Kidney (tissue), 13 donors: ENCODE measurements at regions not wholly inside any gene's neighbourhood (a gene's known extent, or its start where the extent isn't known, plus 50 kb on each side); places are given as distances from the start of the nearest gene placed in this dataset.

Source experiments
- DNase-seq, 5 donors: peaks; one replicate each; pipeline ENCODE4 v3.0.0-alpha.2; 2013 to 2020
- FAIRE-seq: peaks from 2 replicates; lab custom pipeline; 2012; peaks lifted over from hg19 to GRCh38; lab: Jason Lieb, UNC
- H3K27ac ChIP-seq, 2 donors: one replicate each; pipeline ENCODE4 v1.7.0; 2013; ENCODE audit warnings: low read depth in 2 of 2, low read length in 2 of 2, inconsistent platforms in 1 of 2
- H3K27me3 ChIP-seq: one replicate; pipeline ENCODE4 v1.7.1; 2013; ENCODE audit warnings: low read length, inconsistent platforms; ENCODE audit not compliant: control insufficient read depth, insufficient read depth
- H3K36me3 ChIP-seq, 3 donors: one replicate each; pipeline versions ENCODE4 v1.7.0 to v1.7.1; 2013; ENCODE audit warnings: low read length in 3 of 3, control low read depth in 1 of 3, inconsistent platforms in 1 of 3; ENCODE audit not compliant: insufficient read depth in 3 of 3, control insufficient read depth in 2 of 3
- H3K4me1 ChIP-seq, 3 donors: one replicate each; pipeline versions ENCODE4 v1.7.0 to v1.7.1; 2013; ENCODE audit warnings: low read length in 3 of 3, inconsistent platforms in 1 of 3, low read depth in 1 of 3; ENCODE audit not compliant: control insufficient read depth in 2 of 3, insufficient read depth in 2 of 3
- H3K4me3 ChIP-seq, 3 donors: one replicate each; pipeline versions ENCODE4 v1.7.0 to v1.8.1; 2013; ENCODE audit warnings: low read length in 3 of 3, control low read depth in 1 of 3, inconsistent platforms in 1 of 3
- H3K9ac ChIP-seq, 3 donors: one replicate each; pipeline versions ENCODE4 v1.7.0 to v1.7.1; 2013; ENCODE audit warnings: low read length in 3 of 3, control low read depth in 1 of 3, inconsistent platforms in 1 of 3
- H3K9me3 ChIP-seq, 3 donors: one replicate each; pipeline versions ENCODE4 v1.7.0 to v1.7.1; 2013; ENCODE audit warnings: low read length in 3 of 3, control low read depth in 1 of 3, inconsistent platforms in 1 of 3; ENCODE audit not compliant: control insufficient read depth in 2 of 3, insufficient read depth in 1 of 3
- CTCF ChIP-seq: IDR thresholded peaks from 3 replicates; pipeline ENCODE4 v1.5.1; 2012; ENCODE audit warnings: mild to moderate bottlenecking, moderate library complexity, borderline replicate concordance; ENCODE audit not compliant: insufficient read depth; ENCODE audit errors: extremely low read depth
- intact Hi-C: fragments of 100-400 bp; cut with DNase I; formaldehyde crosslinking; loops from one replicate; pipeline ENCODE4 v1.11.1; 2022
- donor health status: control.
- donor health status: control.
- donor health status: control.
- donor health status: control.
- donor health status: control.
- donor health status: DM: yes; HTN: yes; CAD: no.
- donor health status: Normal renal cell carcinoma (clear cell type).

DNA sequence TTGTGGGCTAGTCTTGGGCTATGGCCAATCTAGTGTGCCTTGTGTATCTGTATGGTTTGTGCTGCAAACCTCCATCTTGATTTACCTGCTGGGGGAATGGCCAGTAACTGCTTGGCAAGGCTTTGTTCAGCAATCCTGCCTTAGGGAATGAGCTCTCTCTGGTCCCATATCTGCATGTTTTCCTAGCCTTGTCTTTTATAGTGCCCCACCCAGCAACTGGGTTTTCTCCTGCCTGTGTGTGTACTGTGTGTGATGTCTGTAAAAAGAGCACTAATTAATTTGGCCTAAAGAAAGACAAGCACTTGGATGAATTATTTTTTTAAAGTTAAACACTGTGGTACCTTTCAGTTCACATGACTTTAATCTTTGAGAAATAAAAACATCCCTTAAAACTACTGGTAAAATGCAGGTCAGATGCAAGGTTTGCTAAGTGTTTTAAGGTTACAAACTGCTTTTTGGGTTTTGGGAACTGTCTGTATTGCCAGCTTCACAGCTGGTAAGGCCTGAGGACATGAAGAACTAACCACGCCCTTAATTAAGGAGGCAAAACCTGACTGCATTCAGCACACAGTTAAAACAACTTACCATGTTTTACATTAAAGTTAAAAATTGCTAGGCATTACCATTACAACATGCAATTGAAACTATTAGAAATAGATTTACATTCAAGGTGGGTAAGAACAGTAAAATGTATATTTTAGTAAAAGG is 1169.2 kb downstream of the OTOL1 start:
- H3K36me3 ChIP-seq: no peaks in the 10 kb centered on the region
- H3K4me1 ChIP-seq: no peaks in the 10 kb centered on the region
- TF ChIP-seq CTCF: no peak
- H3K4me3 ChIP-seq: no peak overlapping the region
- no peaks in the 10 kb centered on the region for H3K9me3 ChIP-seq
- no peak for FAIRE-seq
- no peak overlapping the region for H3K9ac ChIP-seq
- DNase-seq: no peak
- intact Hi-C loops: no loop called here
- no peak overlapping the region for H3K27ac ChIP-seq
- no peaks in the 10 kb centered on the region for H3K27me3 ChIP-seq

- Histone ChIP-seq H3K4me3 (no peak overlapping the region), H3K9me3 (no peaks in the 10 kb centered on the region), H3K27ac (no peak overlapping the region), H3K9ac (no peak overlapping the region), H3K4me1 (no peaks in the 10 kb centered on the region), H3K27me3 (no peaks in the 10 kb centered on the region), H3K36me3 (no peaks in the 10 kb centered on the region)
- no peak for TF ChIP-seq CTCF
- FAIRE-seq (no peak), DNase-seq (no peak)
- intact Hi-C loops: no loop called here
Measured at GRCh38 chr3:162666835-162667234, 1170.2 kb downstream of the OTOL1 start.

- FAIRE-seq (no peak), DNase-seq (no peak)
- no peak overlapping the region for H3K4me3 ChIP-seq
- H3K27me3 ChIP-seq: no peaks in the 10 kb centered on the region
- H3K9ac ChIP-seq: no peak overlapping the region
- no peak overlapping the region for H3K27ac ChIP-seq
- H3K9me3 ChIP-seq: no peaks in the 10 kb centered on the region
- TF ChIP-seq CTCF: no peak
- intact Hi-C loops: no loop called here
- no peaks in the 10 kb centered on the region for H3K36me3 ChIP-seq
- H3K4me1 ChIP-seq: no peaks in the 10 kb centered on the region
Measured at GRCh38 chr3:162670181-162670580, 1173.6 kb downstream of the OTOL1 start.

DNA sequence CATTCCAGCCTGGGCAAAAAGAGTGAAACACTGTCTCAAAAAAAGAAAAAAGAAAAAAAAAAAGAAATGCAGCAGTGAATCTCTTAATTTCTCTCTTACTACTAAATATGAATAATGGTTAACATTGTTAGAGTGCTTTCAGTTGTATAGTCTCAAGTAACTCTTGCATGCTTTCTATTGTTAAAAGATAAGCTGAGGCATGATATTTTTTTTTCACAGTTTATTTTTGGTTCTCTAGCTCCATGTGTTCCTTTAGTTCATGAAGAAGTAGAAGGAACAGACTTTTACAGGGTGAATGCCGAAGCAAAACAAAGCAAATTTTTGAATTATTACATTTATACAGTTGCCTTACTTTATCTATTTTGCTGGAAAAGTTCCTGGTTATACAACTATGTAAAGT is 1180.9 kb downstream of the OTOL1 start:
- intact Hi-C loops: no loop called here
- Histone ChIP-seq H3K27ac (no peak overlapping the region), H3K36me3 (no peaks in the 10 kb centered on the region), H3K4me3 (no peak overlapping the region), H3K9me3 (no peaks in the 10 kb centered on the region), H3K4me1 (no peaks in the 10 kb centered on the region), H3K9ac (no peak overlapping the region), H3K27me3 (no peaks in the 10 kb centered on the region)
- DNase-seq: no peak
- FAIRE-seq: no peak
- no peak for TF ChIP-seq CTCF
